GM18511 (cell line): ENCODE measurements at regions not wholly inside any gene's neighbourhood (a gene's known extent, or its start where the extent isn't known, plus 50 kb on each side); places are given as distances from the start of the nearest gene placed in this dataset.
"Not testable (repeated sequence)": the region's sequence is repeated elsewhere in the genome, so short reads cannot be mapped to it uniquely, and the experiment has no call there.

Experiments
- ATAC-seq: cut with Tn5 transposase; IDR thresholded peaks from one replicate; pipeline ENCODE4 v1.9.1; 2021; ENCODE audit warnings: mild to moderate bottlenecking, moderate library complexity; ENCODE audit not compliant: unreplicated experiment

- ATAC-seq = no peak
These were observed 118.9 kb upstream of the EGR2 start for GRCh38 chr10:62935022-62935421.

- no peak for ATAC-seq
These were observed 118.1 kb upstream of the EGR2 start for GRCh38 chr10:62934258-62934657.

GRCh38 chr10:62928763-62929162, 112.6 kb upstream of the EGR2 start:
- ATAC-seq = not testable (repeated sequence)

GRCh38 chr10:62926407-62926806, 110.2 kb upstream of the EGR2 start:
- ATAC-seq = no peak

GRCh38 chr10:62924344-62924748, 108.2 kb upstream of the EGR2 start:
- no peak for ATAC-seq

- no peak for ATAC-seq
These were observed 103.6 kb upstream of the EGR2 start for GRCh38 chr10:62919776-62920175.

- peak; percentile 78 for ATAC-seq
These were observed 101.5 kb upstream of the EGR2 start for GRCh38 chr10:62917475-62918238.

GRCh38 chr10:62916141-62916603, 100.0 kb upstream of the EGR2 start:
- ATAC-seq = no peak

- no peak for ATAC-seq
These were observed 99.0 kb upstream of the EGR2 start for GRCh38 chr10:62915158-62915557.

- ATAC-seq = peak; percentile 40
These were observed 95.9 kb upstream of the EGR2 start for GRCh38 chr10:62912086-62912485.

GRCh38 chr10:62911210-62911963, 95.2 kb upstream of the EGR2 start:
- no peak for ATAC-seq

GRCh38 chr10:62907470-62908212, 91.5 kb upstream of the EGR2 start:
- peak; percentile 85 for ATAC-seq

GRCh38 chr10:62904281-62904875, 88.2 kb upstream of the EGR2 start:
- ATAC-seq = no peak

- ATAC-seq = no peak
These were observed 87.7 kb upstream of the EGR2 start for GRCh38 chr10:62903828-62904227.

GRCh38 chr10:62900829-62901571, 84.8 kb upstream of the EGR2 start:
- no peak for ATAC-seq

- no peak for ATAC-seq
These were observed 83.1 kb upstream of the EGR2 start for GRCh38 chr10:62899311-62899710.

GRCh38 chr10:62895063-62895462, 78.9 kb upstream of the EGR2 start:
- no peak for ATAC-seq

- no peak for ATAC-seq
These were observed 78.0 kb upstream of the EGR2 start for GRCh38 chr10:62894156-62894555.

GRCh38 chr10:62893036-62893435, 76.9 kb upstream of the EGR2 start:
- ATAC-seq = no peak

GRCh38 chr10:62890395-62890794, 74.2 kb upstream of the EGR2 start:
- no peak for ATAC-seq
